MM.1S (cell line): ENCODE measurements at regions not wholly inside any gene's neighbourhood (a gene's known extent, or its start where the extent isn't known, plus 50 kb on each side); places are given as distances from the start of the nearest gene placed in this dataset.

Source experiments
- DNase-seq: peaks from one replicate; pipeline ENCODE4 v3.0.0-alpha.2; 2015
- H2AFZ ChIP-seq: fragments of 300-600 bp; sonication (generic); 2 replicates; pipeline ENCODE4 v1.6.0; 2016; ENCODE audit warnings: antibody characterized with exemption, low read length
- H3F3A ChIP-seq: fragments of 300-600 bp; sonication (generic); 2 replicates; pipeline ENCODE4 v1.6.1; 2016; ENCODE audit warnings: mild to moderate bottlenecking, antibody characterized with exemption, low read length, moderate library complexity, mixed read lengths; ENCODE audit not compliant: insufficient read depth
- H3K27ac ChIP-seq: fragments of 300-600 bp; sonication (generic); 2 replicates; pipeline ENCODE4 v1.5.1; 2016; ENCODE audit warnings: mild to moderate bottlenecking, low read length
- H3K27me3 ChIP-seq: fragments of 300-600 bp; sonication (generic); replicated peaks from 2 replicates; pipeline ENCODE4 v1.6.0; 2016; ENCODE audit warnings: low read length; ENCODE audit not compliant: insufficient read depth
- H3K36me3 ChIP-seq: fragments of 300-600 bp; sonication (generic); replicated peaks from 2 replicates; pipeline ENCODE4 v1.6.1; 2016; ENCODE audit warnings: mild to moderate bottlenecking, low read length, mixed read lengths; ENCODE audit not compliant: insufficient read depth
- H3K4me1 ChIP-seq: fragments of 300-600 bp; sonication (generic); 2 replicates; pipeline ENCODE4 v1.6.1; 2016; ENCODE audit warnings: low read length, mixed read lengths
- H3K4me2 ChIP-seq: fragments of 300-600 bp; sonication (generic); 2 replicates; pipeline ENCODE4 v1.6.0; 2016; ENCODE audit warnings: low read depth, low read length
- H3K4me3 ChIP-seq: fragments of 300-600 bp; sonication (generic); 2 replicates; pipeline ENCODE4 v1.5.1; 2016; ENCODE audit warnings: low read length, mixed read lengths
- H3K79me2 ChIP-seq: fragments of 300-600 bp; sonication (generic); 2 replicates; pipeline ENCODE4 v1.6.1; 2016; ENCODE audit warnings: mixed run types, low read length, mixed read lengths
- H3K9ac ChIP-seq: fragments of 300-600 bp; sonication (generic); 2 replicates; pipeline ENCODE4 v1.6.1; 2016; ENCODE audit warnings: low read length, mixed read lengths
- H3K9me2 ChIP-seq: fragments of 300-600 bp; sonication (generic); replicated peaks from 2 replicates; pipeline ENCODE4 v1.6.1; 2016; ENCODE audit warnings: mild to moderate bottlenecking, low read length, mixed read lengths; ENCODE audit not compliant: insufficient read depth
- H3K9me3 ChIP-seq: fragments of 300-600 bp; sonication (generic); replicated peaks from 2 replicates; pipeline ENCODE4 v1.6.1; 2016; ENCODE audit warnings: mild to moderate bottlenecking, low read length, mixed read lengths; ENCODE audit not compliant: insufficient read depth
- H4K20me1 ChIP-seq: fragments of 300-600 bp; sonication (generic); 2 replicates; pipeline ENCODE4 v1.6.1; 2016; ENCODE audit warnings: mild to moderate bottlenecking, low read length, moderate library complexity, mixed read lengths; ENCODE audit not compliant: insufficient read depth
- CTCF ChIP-seq: fragments of 300-600 bp; sonication (generic); IDR thresholded peaks from 2 replicates; pipeline ENCODE4 v1.5.1; 2016; ENCODE audit warnings: antibody characterized with exemption, low read length, mixed read lengths
- EZH2 ChIP-seq: fragments of 300-600 bp; sonication (generic); optimal IDR thresholded peaks from 2 replicates; pipeline ENCODE3; 2017; ENCODE audit warnings: low read depth, mild to moderate bottlenecking, antibody characterized with exemption, low read length, mixed read lengths
- EZH2phosphoT487 ChIP-seq: fragments of 300-600 bp; sonication (generic); IDR thresholded peaks from 2 replicates; pipeline ENCODE4 v1.6.1; 2018; ENCODE audit warnings: antibody characterized with exemption, low read length

GRCh38 chr4:137635601-137636000 is 103.3 kb upstream of the PCDH18 start:
- H3K79me2 ChIP-seq = no peaks in the 10 kb centered on the region
- no peak for TF ChIP-seq EZH2
- TF ChIP-seq CTCF = no peak
- TF ChIP-seq EZH2phosphoT487 = no peak
- H3F3A ChIP-seq = no peaks in the 10 kb centered on the region
- 0 out of 2 replicates have a peak, but pooled peaks cover 5% of the 10 kb centered on the region for H3K4me1 ChIP-seq
- H2AFZ ChIP-seq = no peak overlapping the region
- H3K4me3 ChIP-seq = no peak overlapping the region
- no peaks in the 10 kb centered on the region for H3K9me2 ChIP-seq
- H3K9ac ChIP-seq = no peak overlapping the region
- no peaks in the 10 kb centered on the region for H4K20me1 ChIP-seq
- DNase-seq = no peak
- no peaks in the 10 kb centered on the region for H3K36me3 ChIP-seq
- H3K4me2 ChIP-seq = no peak overlapping the region
- no peaks in the 10 kb centered on the region for H3K9me3 ChIP-seq
- H3K27ac ChIP-seq = no peak overlapping the region
- H3K27me3 ChIP-seq = no peaks in the 10 kb centered on the region

- H3K4me2 ChIP-seq = no peak overlapping the region
- H3K27me3 ChIP-seq = no peaks in the 10 kb centered on the region
- no peak overlapping the region for H3K27ac ChIP-seq
- no peaks in the 10 kb centered on the region for H3K36me3 ChIP-seq
- H3K4me3 ChIP-seq = no peak overlapping the region
- no peaks in the 10 kb centered on the region for H4K20me1 ChIP-seq
- H3F3A ChIP-seq = no peaks in the 10 kb centered on the region
- H3K4me1 ChIP-seq = 0 out of 2 replicates have a peak, but pooled peaks cover 5% of the 10 kb centered on the region
- no peak for DNase-seq
- H3K9ac ChIP-seq = no peak overlapping the region
- no peaks in the 10 kb centered on the region for H3K79me2 ChIP-seq
- TF ChIP-seq CTCF (no peak), EZH2phosphoT487 (no peak), EZH2 (no peak)
- no peaks in the 10 kb centered on the region for H3K9me3 ChIP-seq
- H3K9me2 ChIP-seq = no peaks in the 10 kb centered on the region
- H2AFZ ChIP-seq = no peak overlapping the region
Observed at GRCh38 chr4:137635108-137635507, 102.8 kb upstream of the PCDH18 start.

- no peak overlapping the region for H3K4me3 ChIP-seq
Observed at GRCh38 chr4:137632842-137633241, 100.5 kb upstream of the PCDH18 start.

More at GRCh38 chr4:137632842-137633241, 100.5 kb upstream of the PCDH18 start:
- Histone ChIP-seq H3K9me3 (no peaks in the 10 kb centered on the region), H3K9ac (no peak overlapping the region), H3K4me1 (no peaks in the 10 kb centered on the region), H3K27ac (no peak overlapping the region), H3K79me2 (no peaks in the 10 kb centered on the region), H2AFZ (no peak overlapping the region), H3K27me3 (no peaks in the 10 kb centered on the region), H3K4me2 (no peak overlapping the region), H3K36me3 (no peaks in the 10 kb centered on the region), H3K9me2 (no peaks in the 10 kb centered on the region), H4K20me1 (no peaks in the 10 kb centered on the region), H3F3A (no peaks in the 10 kb centered on the region)
- no peak for TF ChIP-seq EZH2
- TF ChIP-seq CTCF = no peak
- TF ChIP-seq EZH2phosphoT487 = no peak
- no peak for DNase-seq
